ENCODE measurements at regions not wholly inside any gene's neighbourhood (a gene's known extent, or its start where the extent isn't known, plus 50 kb on each side); places are given as distances from the start of the nearest gene placed in this dataset.
A peak's percentile ranks its signal among the peaks of the same experiment; 100 is the strongest.

DNA sequence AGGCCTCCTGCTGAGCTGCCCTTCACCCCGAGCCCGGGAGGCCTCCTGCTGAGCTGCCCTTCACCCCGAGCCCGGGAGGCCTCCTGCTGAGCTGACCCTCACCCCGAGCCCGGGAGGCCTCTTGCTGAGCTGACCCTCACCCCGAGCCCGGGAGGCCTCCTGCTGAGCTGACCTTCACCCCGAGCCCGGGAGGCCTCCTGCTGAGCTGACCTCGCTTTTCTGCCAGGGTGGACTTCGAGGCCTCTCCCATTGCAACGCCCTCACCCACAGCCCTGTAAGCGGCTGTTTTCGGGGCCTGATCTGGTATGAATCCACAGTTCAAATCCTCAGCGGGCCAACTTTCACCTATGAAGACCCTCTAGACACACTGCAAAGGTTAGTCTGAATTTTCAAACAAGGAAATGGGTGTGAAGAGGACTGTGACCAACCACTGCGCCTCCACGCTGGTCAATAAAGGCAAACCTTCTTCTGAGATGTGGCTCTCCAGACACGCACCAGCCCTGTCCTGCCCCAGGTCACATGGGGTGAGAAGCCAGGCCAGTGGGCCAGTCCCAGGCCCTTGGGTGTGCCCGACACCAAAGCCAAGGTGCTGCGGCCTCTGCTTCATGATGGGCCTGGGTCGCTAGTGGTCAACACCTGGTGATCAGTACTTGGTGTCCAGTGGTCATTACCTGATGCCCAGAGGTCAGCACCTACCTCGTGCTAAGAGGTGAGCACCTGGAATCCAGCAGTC, 225.1 kb upstream of the SALL3 start:
- intact Hi-C loops (cut with DNase I), result no loop called here
- peak in 2 of 42 donors; percentile 1 to 23 for DNase-seq

DNA sequence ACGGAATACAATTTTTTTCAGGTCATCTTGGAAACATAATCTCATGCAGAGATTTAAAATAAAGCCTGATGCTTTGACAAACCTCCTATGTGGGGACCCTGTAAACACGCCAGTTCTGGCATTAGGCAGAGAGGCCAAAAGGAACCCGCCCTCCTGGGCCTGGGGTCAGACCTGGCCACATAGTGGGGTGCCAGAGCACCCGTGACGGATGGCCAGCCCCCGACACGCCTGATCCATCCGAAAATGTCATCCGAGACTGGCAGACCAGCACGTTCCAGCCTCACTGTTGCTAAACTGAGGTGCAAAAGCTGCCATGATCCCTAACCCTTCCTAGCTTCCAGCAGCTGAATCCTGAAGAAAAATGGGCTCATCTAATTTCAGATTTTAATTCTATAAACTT, 222.6 kb upstream of the SALL3 start:
- DNase-seq, result peak in 2 of 42 donors; percentile 29 to 35
- intact Hi-C loops (cut with DNase I), result no loop called here

DNA sequence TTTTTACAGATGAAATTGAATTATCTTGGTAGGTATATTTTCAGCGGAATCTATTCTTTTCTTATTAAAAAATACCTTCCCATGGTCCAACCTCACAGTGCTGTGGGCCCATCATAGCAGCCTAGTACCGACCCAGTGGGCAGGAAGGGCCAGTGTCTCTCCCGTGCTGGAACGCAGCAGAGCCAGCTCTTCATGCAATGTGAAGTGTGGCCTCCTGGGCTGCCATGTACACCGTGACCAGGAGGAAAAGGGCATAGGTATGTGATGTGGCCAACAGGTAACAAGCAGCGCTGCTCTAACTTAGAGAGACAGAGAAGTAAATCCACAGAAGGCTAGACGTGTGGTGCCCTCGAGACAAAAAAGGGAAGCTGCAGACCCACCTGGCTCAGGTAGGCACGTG, 221.1 kb upstream of the SALL3 start:
- DNase-seq, result no peak
- intact Hi-C loops (cut with DNase I), result no loop called here

DNA sequence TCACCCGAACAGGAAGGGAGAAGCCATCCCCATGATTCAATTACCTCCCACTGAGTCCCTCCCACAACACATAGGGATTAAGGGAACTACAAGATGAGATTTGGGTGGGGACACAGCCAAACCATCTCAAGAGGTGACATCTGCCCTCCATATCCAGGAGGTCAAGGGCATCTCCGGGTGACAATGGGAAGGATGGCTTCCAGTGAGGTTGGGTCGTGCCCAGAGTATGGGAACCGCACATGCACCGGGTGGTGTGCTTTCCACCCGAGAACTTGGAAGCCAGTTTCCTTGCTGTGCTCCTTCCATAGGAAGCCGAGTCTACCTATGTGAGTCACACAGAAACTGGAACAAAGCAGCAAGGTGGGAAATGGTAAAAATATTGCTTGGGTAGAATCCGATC, 216.9 kb upstream of the SALL3 start:
- intact Hi-C loops (cut with DNase I), result no loop called here
- peak in 1 of 42 donors; percentile 22 for DNase-seq

DNA sequence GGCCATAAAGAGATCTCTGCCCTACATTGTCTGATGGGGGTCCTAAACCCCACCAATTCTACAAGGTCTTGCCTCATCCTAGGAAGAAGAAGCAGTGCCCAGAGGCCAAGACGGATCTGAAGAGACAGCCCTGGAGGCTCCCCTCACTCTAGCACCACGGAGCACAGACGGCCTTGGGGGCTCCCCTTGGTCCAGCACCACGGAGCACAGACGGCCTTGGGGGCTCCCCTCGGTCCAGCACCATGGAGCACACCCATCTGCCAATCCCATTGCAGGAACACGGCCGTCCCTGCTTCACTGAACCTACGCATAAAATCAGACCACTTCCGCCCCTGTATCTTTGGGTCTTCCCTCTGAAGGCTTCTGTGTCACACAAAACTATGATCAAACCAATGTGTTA, 215.1 kb upstream of the SALL3 start:
- intact Hi-C loops (cut with DNase I), result no loop called here
- peak in 1 of 42 donors; percentile 32 for DNase-seq

DNA sequence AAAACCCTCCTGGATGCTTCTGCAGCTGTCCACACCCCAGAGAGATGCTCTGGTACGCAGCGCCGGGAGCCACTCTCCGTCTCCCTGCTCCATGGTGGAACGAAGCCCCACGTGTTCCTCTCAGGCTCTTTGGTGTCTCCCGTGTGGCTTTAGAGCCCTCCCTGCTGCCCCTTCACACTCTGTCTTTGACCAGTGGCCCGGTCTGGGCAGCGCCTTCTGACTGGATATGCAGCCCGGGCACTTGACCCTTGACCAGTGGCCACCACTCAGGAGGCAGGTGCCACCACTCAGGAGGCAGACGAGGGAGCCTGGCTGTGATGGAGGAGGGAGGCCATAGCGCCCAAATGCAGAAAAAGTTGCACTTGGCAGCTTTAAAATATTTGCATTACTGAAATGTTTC, 214.5 kb upstream of the SALL3 start:
- intact Hi-C loops (cut with DNase I), result no loop called here
- DNase-seq, result peak in 1 of 42 donors; percentile 37

DNA sequence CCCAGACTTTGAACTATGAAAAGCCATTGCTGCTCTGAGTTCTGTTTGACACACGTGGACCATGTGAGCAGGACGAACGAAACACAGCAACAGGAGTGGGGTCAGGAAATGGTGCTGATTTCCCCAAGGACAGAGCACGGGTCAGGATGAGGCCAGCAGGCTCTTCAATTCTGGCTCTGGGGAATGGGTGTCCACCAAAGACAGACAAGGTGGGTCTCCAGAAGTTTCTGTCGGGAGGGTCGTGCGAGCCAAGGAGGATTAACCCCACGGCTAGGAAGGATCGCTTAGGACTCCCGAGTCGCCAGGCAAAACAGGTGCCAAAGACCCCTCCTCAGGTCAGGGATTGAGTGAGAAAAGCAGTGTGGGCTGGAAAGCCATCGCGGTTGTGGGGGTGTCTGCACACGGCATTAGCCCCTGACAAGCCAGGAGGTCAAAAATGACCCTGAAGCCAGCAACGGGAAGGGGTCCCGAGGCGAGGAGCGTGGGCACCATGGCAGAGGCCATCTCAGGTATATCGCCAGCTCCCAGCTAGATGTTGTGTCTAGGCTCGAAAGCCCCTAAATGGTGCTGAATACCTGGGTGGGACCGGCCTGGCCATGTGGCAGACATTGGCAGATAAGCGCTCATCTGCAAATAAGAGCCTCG, 213.9 kb upstream of the SALL3 start:
- DNase-seq, result peak in 1 of 42 donors; percentile 38
- intact Hi-C loops (cut with DNase I), result no loop called here

DNA sequence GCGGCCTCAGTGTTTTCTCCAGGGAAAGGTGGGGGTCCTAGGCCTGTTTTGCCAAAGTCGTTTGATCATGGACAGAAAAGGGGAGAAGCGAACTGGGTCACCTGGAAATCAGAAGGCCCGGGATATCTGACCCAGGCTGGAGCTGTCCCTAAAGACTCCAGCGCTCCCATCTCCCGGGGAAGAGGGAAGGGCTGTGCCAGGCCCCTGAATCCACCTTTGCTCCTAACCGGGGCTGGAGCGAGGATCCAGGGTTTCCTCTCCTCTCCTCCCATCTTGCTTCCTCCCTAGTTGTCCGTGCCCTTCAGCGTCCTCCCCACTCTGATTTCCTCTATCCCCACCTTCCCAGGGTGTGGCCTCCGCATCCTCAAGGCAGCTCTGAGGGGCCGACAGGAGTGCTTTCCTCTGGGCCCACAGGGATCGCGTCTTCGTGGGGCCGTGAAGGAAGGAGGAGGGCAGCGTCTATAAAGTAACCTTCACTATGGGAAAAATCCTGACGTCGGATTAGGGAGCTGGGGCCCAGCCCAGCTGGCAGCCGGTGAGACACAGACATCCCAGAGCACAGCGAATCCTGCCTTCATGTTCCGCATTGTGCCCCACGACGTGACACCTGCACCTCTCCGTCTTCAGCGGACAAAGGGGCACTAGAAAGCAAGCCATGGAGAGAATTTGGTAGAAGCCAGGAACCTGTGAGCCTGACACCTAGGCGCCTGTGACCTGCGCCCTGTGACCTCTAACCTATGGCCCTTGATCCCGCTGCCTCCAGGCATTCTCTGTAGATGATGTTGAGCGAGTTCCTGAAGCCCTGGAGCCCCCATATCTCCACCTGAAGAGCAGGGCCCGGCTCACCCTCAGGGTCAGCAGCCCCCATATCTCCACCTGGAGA, 212.7 kb upstream of the SALL3 start:
- intact Hi-C loops (cut with DNase I), result no loop called here
- peak in 1 of 42 donors; percentile 22 for DNase-seq

DNA sequence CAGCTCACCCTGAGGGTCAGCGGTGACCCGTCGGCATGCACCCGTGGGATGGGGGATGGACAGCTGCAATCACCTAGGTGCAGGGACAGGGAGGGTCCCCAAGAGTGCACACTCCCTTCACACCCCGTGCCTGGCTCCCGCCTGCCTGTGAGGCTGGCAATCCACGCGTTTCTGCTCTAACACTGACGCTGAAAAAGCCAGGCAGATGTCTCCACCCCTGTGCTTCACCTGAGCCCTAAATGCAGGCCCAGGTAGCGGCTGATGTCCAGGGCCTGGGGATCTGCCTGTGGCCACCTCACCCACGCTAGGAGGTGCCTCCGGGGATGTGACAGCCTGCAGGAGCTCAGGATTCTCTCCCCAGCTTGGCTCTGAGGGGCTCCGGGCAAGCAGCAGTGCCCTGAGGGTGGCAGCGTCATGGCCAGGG, 212.0 kb upstream of the SALL3 start:
- DNase-seq, result no peak

DNA sequence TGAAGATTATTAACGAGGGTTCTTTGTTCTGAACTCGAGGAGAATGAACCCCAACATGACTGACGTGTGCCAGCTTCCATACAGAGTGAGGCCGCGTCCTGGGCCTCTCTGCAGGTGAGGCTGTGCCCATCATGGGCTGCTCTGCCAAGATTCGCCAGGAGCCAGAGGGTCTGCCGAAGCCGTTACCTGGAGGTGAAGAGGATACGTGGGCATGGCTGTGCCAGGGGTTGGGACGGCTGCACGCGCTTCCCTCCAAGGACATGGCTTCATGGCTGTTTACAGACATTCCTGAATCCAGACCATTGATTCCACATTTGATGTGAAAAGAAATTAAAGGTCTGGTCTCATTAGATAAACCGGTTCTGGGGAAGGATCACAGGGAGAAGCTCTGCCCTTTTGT, 211.4 kb upstream of the SALL3 start:
- intact Hi-C loops (cut with DNase I), result no loop called here
- DNase-seq, result peak in 1 of 42 donors; percentile 24

More for the DNA sequence above, 212.0 kb upstream of the SALL3 start:
- intact Hi-C loops (cut with DNase I), result no loop called here

DNA sequence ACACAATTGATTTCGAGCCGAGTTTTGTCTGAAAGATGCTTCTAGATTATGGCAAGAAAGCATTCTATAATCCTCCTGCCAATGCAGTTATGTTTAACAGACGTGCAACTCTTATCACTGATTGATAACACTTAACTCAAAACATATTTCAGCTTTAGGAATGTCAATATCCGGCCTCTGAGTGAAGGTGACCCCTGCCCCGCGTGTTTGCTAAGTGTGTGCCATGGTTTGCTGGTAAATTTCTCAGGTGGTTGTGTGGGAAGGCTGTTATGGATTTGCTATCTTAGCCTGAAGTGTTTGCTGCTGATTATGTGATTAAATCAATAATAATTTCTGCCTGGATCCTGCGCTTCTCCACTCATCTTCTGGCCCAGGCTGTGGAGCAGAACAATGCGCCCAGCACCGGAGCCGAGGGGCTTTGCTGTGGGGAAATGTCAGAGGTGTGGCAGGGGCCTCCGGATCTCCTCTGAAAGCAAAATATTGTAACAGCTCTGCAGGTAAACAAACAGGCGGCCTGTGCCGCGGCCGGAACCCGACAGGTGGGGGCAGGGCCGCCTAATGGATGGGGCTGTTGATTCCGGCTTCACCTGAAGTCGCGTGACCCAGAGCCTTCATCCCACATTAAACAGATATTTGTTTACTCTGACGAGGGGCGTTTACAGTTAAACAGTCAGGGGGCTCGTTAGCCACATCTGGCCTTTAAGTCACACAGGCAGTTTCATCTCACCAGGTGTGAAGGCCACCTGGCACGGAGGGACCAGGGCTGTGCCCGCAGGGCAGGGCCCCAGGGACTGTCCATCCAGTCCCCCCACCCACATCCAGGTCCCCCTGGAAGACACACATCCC, 210.7 kb upstream of the SALL3 start:
- peak in 1 of 42 donors; percentile 31 for DNase-seq
- intact Hi-C loops (cut with DNase I), result no loop called here

DNA sequence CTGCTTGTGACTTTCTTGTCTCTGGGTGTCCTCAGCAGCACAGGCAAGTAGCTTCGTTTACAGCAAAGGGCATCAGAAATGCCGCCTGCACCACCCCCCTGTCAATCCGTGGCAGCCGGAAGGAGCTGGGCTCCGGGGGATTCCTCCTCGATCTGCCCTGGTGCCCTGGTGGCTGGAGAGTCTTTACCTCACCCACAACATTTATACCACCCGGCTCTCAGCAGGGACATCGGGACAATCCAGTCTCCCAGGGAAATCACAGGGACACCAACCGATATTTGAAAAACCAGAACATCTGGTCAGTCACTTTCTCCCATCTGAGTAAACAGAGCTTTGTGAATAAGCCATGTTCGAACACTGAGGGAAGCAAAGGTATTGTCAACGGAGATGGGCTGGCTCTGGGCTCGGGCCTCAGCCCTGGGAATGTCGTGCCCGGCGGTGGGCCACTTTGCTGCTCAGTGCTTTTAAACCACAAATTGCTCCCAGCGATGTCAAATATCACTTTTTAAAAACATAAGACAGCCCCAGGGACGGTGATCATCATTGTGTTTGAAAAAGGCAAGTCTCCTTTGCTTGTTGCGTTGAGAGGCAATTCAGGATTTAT, 210.0 kb upstream of the SALL3 start:
- intact Hi-C loops (cut with DNase I), result no loop called here
- DNase-seq, result peak in 2 of 42 donors; percentile 6 to 33

DNA sequence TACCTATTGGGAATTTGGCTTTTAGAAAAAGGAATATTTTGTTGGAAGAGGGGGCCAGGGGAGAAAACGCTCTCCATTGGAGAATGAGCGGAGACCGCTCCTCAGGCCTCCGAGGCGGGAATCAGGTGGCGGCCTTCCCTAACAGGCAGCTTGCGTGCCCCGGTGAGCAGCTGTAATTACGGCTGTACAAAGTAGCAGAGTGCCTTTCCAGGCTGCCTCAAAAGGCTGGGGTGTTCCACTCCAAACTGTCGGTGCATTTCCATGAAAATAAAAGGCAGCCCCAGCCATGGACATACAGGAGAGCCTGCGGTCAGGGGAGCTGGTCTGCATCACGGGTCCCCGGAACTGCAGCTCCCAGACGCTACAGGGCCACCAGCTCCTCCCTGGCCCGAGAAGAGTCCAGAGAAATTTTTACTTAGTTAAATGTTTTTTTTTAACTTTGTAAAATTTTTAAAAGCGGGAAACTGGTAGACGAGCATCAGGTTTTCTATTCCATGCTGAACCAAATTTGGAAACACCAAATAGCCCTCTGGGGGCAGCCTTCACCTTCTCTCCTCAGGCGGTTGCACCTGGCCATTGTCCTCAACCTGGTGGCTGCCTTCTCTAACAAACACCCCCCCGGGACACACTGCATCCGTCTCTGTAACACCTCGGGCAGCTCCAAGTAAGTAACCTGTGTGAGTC, 209.3 kb upstream of the SALL3 start:
- intact Hi-C loops (cut with DNase I), result no loop called here
- peak in 2 of 42 donors; percentile 6 to 31 for DNase-seq

DNA sequence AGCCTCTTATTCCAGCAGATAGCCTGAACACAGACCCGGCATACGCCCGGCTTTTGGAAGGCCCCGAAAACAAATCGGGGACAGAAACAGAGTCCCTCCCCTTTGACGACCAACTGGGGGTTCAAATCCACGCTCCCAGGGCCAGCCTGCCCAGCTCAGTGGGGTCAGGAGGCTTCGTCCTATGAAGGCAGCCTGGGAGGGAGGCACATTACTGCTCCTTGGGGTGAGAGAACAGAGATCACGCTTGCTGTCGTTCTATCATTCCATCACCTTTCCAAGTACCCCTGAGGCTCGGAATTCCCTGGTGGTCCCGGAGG, 208.8 kb upstream of the SALL3 start:
- DNase-seq, result peak in 1 of 42 donors; percentile 2
- intact Hi-C loops (cut with DNase I), result no loop called here

DNA sequence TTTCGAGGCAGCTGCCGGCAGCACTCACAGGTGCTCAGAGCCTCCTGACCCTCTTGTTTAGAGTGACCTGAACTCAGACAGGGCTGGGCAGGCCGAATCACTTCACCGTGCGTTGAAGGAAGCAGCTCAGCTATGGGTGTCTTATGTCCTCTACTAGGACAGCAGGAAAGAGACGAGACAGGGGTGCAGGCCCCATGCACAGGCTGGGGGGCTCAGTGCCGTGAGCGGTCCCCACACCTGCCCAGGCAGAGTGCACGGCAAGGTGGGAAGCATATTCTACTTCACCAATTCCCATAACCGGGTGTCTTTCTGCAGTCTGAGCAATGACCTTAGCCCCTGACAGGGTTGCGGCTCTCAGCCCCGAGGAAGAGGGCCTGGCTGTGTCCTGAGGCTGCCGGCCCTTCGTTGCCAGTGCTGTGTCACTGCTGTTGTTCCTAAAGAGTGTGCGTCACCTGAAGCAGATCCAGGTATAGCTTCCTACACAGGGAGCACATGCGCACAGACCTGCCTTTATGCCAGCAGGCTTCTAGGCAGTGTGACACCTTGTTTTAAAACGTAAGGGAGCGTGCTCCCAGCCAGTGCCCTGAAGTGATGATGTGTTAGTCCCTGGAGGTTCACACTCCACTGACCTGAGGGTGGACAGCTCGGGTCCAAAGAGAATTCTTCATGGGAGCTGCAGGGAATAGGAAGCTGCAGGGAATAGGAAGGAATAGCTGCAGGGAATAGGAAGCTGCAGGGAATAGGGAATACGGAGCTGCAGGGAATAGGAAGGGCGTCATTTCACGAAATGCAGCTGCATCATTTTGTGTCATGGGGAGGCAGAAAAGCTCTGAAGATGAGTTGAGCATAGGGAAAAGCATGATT, 207.9 kb upstream of the SALL3 start:
- peak in 7 of 42 donors; percentile 10 to 46 (median 35) for DNase-seq

DNA sequence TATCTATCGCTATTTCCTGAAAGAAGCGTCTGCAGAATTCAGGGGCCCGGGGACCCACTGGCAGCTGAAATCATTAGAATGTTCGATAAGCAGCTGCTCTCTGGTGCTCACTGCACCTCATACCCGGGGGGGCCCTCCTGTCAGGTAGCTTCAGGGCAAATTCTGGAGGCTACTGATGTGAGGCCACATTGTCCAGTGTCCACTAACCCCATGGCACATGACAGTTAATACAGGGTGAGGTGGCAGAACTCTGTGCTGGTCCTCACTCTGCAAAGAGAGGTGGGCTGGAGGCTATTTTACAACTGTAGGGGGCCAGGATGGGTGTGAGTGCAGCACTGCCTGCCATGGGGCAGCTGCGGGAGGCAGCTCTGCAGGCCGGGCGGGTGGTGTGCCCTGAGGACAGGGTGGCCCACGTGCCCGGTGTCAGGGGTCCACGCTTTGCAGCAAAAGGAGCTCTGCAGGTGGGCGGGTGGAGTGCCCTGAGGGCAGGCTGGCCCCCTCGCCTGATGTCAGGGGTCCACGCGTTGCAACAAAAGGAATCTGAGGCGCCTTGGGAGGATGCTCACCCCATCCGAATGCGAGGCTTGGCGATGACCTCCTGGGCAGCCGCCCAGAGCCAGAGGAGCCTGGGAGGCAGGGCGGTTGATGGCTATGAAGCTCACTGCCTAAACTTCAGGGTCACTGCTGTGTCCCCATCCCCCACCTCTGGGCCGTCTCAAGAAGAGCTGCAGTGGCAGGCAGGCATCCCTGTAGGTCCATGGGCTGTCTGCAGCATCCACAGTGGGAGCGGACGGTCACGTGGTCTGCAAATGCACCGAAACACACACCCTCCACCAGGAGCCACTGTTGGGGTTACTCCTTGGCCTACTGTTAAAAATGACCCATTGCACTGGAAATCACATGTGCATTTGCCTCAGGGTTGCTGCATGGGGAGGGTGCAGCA, 207.0 kb upstream of the SALL3 start:
- DNase-seq, result peak in 2 of 42 donors; percentile 14 to 31

More for the DNA sequence above, 207.9 kb upstream of the SALL3 start:
- intact Hi-C loops (cut with DNase I), result no loop called here

More for the DNA sequence above, 207.0 kb upstream of the SALL3 start:
- intact Hi-C loops (cut with DNase I), result no loop called here

All from head of caudate nucleus (tissue), 42 donors.